Loucy (cell line): ENCODE measurements at regions not wholly inside any gene's neighbourhood (a gene's known extent, or its start where the extent isn't known, plus 50 kb on each side); places are given as distances from the start of the nearest gene placed in this dataset.

Experiments
- H2AFZ ChIP-seq: fragments of 200-600 bp; sonication (generic); 2 replicates; pipeline ENCODE4 v1.6.0; 2016; ENCODE audit warnings: antibody characterized with exemption, mild to moderate bottlenecking, low read length, moderate library complexity
- H3F3A ChIP-seq: fragments of 200-600 bp; 2 replicates; pipeline ENCODE4 v1.6.0; 2016; ENCODE audit warnings: antibody characterized with exemption, low read depth, mild to moderate bottlenecking
- H3K27me3 ChIP-seq: fragments of 200-600 bp; sonication (generic); 2 replicates; pipeline ENCODE4 v1.6.1; 2014; ENCODE audit warnings: low read length, mild to moderate bottlenecking; ENCODE audit not compliant: insufficient read depth, poor library complexity, severe bottlenecking
- H3K36me3 ChIP-seq: fragments of 200-600 bp; sonication (generic); 2 replicates; pipeline ENCODE4 v1.6.1; 2016; ENCODE audit warnings: low read length; ENCODE audit not compliant: insufficient read depth
- H3K4me1 ChIP-seq: fragments of 200-600 bp; sonication (generic); 2 replicates; pipeline ENCODE4 v1.5.1; 2014; ENCODE audit warnings: low read length, mild to moderate bottlenecking; ENCODE audit not compliant: insufficient read depth, poor library complexity, severe bottlenecking
- H3K4me2 ChIP-seq: fragments of 200-600 bp; sonication (generic); 2 replicates; pipeline ENCODE4 v1.6.0; 2014; ENCODE audit warnings: antibody characterized with exemption, low read length, low read depth, mild to moderate bottlenecking; ENCODE audit not compliant: poor library complexity, severe bottlenecking
- H3K4me3 ChIP-seq: fragments of 200-600 bp; sonication (generic); 2 replicates; pipeline ENCODE4 v1.5.1; 2014; ENCODE audit warnings: low read length, mild to moderate bottlenecking, mixed read lengths; ENCODE audit not compliant: poor library complexity, severe bottlenecking
- H3K79me2 ChIP-seq: fragments of 200-600 bp; sonication (generic); 2 replicates; pipeline ENCODE4 v1.6.1; 2014; ENCODE audit warnings: low read length; ENCODE audit not compliant: insufficient read depth
- H3K9ac ChIP-seq: fragments of 200-600 bp; sonication (generic); 2 replicates; pipeline ENCODE4 v1.6.0; 2014; ENCODE audit warnings: mild to moderate bottlenecking, low read depth, low read length, moderate library complexity; ENCODE audit not compliant: poor library complexity, severe bottlenecking
- H3K9me2 ChIP-seq: fragments of 200-600 bp; sonication (generic); replicated peaks from 2 replicates; pipeline ENCODE4 v1.6.1; 2016; ENCODE audit warnings: low read depth, low read length, mixed read lengths
- H3K9me3 ChIP-seq: fragments of 200-600 bp; sonication (generic); 2 replicates; pipeline ENCODE4 v1.6.1; 2014; ENCODE audit warnings: mild to moderate bottlenecking, antibody characterized with exemption, low read length, low read depth; ENCODE audit not compliant: insufficient read depth
- H4K20me1 ChIP-seq: fragments of 200-600 bp; sonication (generic); 2 replicates; pipeline ENCODE4 v1.6.0; 2014; ENCODE audit warnings: antibody characterized with exemption, low read length, mild to moderate bottlenecking; ENCODE audit not compliant: insufficient read depth, poor library complexity, severe bottlenecking
- CTCF ChIP-seq: fragments of 200-600 bp; sonication (generic); conservative IDR thresholded peaks from 2 replicates; pipeline ENCODE4 v1.5.1; 2014; ENCODE audit warnings: mild to moderate bottlenecking, antibody characterized with exemption, low read length
- EZH2phosphoT487 ChIP-seq: fragments of 200-600 bp; IDR thresholded peaks from 2 replicates; pipeline ENCODE4 v1.6.1; 2018; ENCODE audit warnings: antibody characterized with exemption, mild to moderate bottlenecking, moderate library complexity, borderline replicate concordance

GRCh38 chrX:121307449-121307848 lies 260.0 kb downstream of the GLUD2 start:
- no peaks in the 10 kb centered on the region for H3K4me1 ChIP-seq
- H3K9me2 ChIP-seq, result no peaks in the 10 kb centered on the region
- H3K79me2 ChIP-seq, result no peaks in the 10 kb centered on the region
- H2AFZ ChIP-seq, result no peak overlapping the region
- H3K36me3 ChIP-seq, result no peaks in the 10 kb centered on the region
- H3K4me3 ChIP-seq, result no peak overlapping the region
- TF ChIP-seq EZH2phosphoT487 (no peak), CTCF (no peak)
- no peak overlapping the region for H3K4me2 ChIP-seq
- no peaks in the 10 kb centered on the region for H3F3A ChIP-seq
- no peaks in the 10 kb centered on the region for H3K9me3 ChIP-seq
- H4K20me1 ChIP-seq, result no peaks in the 10 kb centered on the region
- H3K9ac ChIP-seq, result no peak overlapping the region
- H3K27me3 ChIP-seq, result no peaks in the 10 kb centered on the region

- no peak overlapping the region; the same call in 1 of the 2 replicates for H2AFZ ChIP-seq
- H3K36me3 ChIP-seq, result no peaks in the 10 kb centered on the region
- no peaks in the 10 kb centered on the region for H3K4me1 ChIP-seq
- no peak overlapping the region for H3K9ac ChIP-seq
- H4K20me1 ChIP-seq, result no peaks in the 10 kb centered on the region
- no peak overlapping the region for H3K4me2 ChIP-seq
- no peaks in the 10 kb centered on the region for H3K79me2 ChIP-seq
- H3K9me2 ChIP-seq, result no peaks in the 10 kb centered on the region
- no peak overlapping the region for H3K4me3 ChIP-seq
- H3K9me3 ChIP-seq, result no peaks in the 10 kb centered on the region
- H3F3A ChIP-seq, result no peaks in the 10 kb centered on the region
- TF ChIP-seq CTCF, result peak; percentile 39
- no peak for TF ChIP-seq EZH2phosphoT487
- no peaks in the 10 kb centered on the region for H3K27me3 ChIP-seq
These were observed 260.9 kb downstream of the GLUD2 start for GRCh38 chrX:121308276-121308805.

- no peaks in the 10 kb centered on the region for H4K20me1 ChIP-seq
- no peaks in the 10 kb centered on the region for H3K79me2 ChIP-seq
- TF ChIP-seq EZH2phosphoT487, result no peak
- no peak for TF ChIP-seq CTCF
- H3K4me3 ChIP-seq, result no peak overlapping the region
- H3K9me2 ChIP-seq, result no peaks in the 10 kb centered on the region
- H3K4me2 ChIP-seq, result no peak overlapping the region
- no peak overlapping the region for H3K9ac ChIP-seq
- no peaks in the 10 kb centered on the region for H3K4me1 ChIP-seq
- no peaks in the 10 kb centered on the region for H3F3A ChIP-seq
- H2AFZ ChIP-seq, result no peak overlapping the region
- H3K27me3 ChIP-seq, result no peaks in the 10 kb centered on the region
- H3K9me3 ChIP-seq, result no peaks in the 10 kb centered on the region
- H3K36me3 ChIP-seq, result no peaks in the 10 kb centered on the region
These were observed 263.4 kb downstream of the GLUD2 start for GRCh38 chrX:121310820-121311219.
